ENCODE measurements at regions not wholly inside any gene's neighbourhood (a gene's known extent, or its start where the extent isn't known, plus 50 kb on each side); places are given as distances from the start of the nearest gene placed in this dataset. TPM values are rescaled to one million over a fixed set of nuclear protein-coding genes. Genes with fewer than 3 reads are reported as not detected.

GRCh38 chr12:53887006-53887405 lies 51.6 kb upstream of the HOXC13 start:
- no peaks in the 10 kb centered on the region for H3K9me2 ChIP-seq (replicated peaks; ENCODE audit: insufficient read depth)
- no peak for DNase-seq (ENCODE audit: low spot score)
- H3K79me2 ChIP-seq: no peaks in the 10 kb centered on the region
- H3K27ac ChIP-seq: no peak overlapping the region
- no peaks in the 10 kb centered on the region for H3K4me1 ChIP-seq (ENCODE audit: insufficient read depth)
- H3K4me3 ChIP-seq: no peak overlapping the region
- H4K20me1 ChIP-seq (ENCODE audit: insufficient read depth, poor library complexity, severe bottlenecking): no peaks in the 10 kb centered on the region
- no peak overlapping the region for H3K4me2 ChIP-seq
- H3K9me3 ChIP-seq (ENCODE audit: low read depth): no peaks in the 10 kb centered on the region
- TF ChIP-seq, protein P1, sequence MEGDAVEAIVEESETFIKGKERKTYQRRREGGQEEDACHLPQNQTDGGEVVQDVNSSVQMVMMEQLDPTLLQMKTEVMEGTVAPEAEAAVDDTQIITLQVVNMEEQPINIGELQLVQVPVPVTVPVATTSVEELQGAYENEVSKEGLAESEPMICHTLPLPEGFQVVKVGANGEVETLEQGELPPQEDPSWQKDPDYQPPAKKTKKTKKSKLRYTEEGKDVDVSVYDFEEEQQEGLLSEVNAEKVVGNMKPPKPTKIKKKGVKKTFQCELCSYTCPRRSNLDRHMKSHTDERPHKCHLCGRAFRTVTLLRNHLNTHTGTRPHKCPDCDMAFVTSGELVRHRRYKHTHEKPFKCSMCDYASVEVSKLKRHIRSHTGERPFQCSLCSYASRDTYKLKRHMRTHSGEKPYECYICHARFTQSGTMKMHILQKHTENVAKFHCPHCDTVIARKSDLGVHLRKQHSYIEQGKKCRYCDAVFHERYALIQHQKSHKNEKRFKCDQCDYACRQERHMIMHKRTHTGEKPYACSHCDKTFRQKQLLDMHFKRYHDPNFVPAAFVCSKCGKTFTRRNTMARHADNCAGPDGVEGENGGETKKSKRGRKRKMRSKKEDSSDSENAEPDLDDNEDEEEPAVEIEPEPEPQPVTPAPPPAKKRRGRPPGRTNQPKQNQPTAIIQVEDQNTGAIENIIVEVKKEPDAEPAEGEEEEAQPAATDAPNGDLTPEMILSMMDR (IDR thresholded peaks at IDR 0.05; ENCODE audit: poor library complexity): no peak
- TF ChIP-seq EZH2 (IDR thresholded peaks at IDR 0.05; ENCODE audit: borderline replicate concordance) (no peak), EZH2phosphoT487 (IDR thresholded peaks at IDR 0.05; ENCODE audit: low read depth, severe bottlenecking, unreplicated experiment) (no peak)
- 49% methylated on average over 3 of the region's 3 CpGs for WGBS (ENCODE audit: low lambda C conversion rate, missing lambda C conversion rate)
- no peak overlapping the region for H2AFZ ChIP-seq
- peaks cover 34% of the 10 kb centered on the region for H3K27me3 ChIP-seq
- H3K36me3 ChIP-seq (replicated peaks; ENCODE audit: insufficient read depth, low read depth): no peaks in the 10 kb centered on the region

DNA sequence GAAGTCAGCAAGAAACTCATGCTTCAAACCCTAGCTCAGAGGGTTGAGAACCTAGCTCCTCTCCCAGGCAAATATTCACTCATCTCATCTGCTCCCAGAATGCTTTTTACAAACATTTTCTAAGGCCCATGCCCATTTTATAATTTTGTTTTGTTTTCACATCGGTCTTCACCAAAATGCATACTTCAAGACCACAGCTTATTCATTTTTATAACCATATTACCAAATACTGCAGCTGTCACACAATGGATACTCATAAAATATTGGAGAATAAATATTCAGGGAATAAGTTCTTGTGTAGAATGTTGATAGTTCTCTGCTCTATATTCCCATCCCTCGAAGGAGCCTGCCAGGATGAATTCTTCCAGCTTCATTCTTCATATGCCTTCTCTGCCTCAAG lies 50.8 kb upstream of the HOXC13 start:
- WGBS (ENCODE audit: low lambda C conversion rate, missing lambda C conversion rate): 78% methylated on average over 2 of the region's 2 CpGs
- no peak for DNase-seq (ENCODE audit: low spot score)
- Histone ChIP-seq H3K27me3 (peaks cover 43% of the 10 kb centered on the region), H4K20me1 (ENCODE audit: insufficient read depth, poor library complexity, severe bottlenecking) (no peaks in the 10 kb centered on the region), H3K4me2 (no peak overlapping the region), H3K79me2 (no peaks in the 10 kb centered on the region), H3K4me3 (no peak overlapping the region), H3K36me3 (replicated peaks; ENCODE audit: insufficient read depth, low read depth) (no peaks in the 10 kb centered on the region), H3K9me2 (replicated peaks; ENCODE audit: insufficient read depth) (no peaks in the 10 kb centered on the region), H3K9me3 (ENCODE audit: low read depth) (no peaks in the 10 kb centered on the region), H3K4me1 (ENCODE audit: insufficient read depth) (no peaks in the 10 kb centered on the region), H2AFZ (no peak overlapping the region), H3K27ac (no peak overlapping the region)
- TF ChIP-seq, protein P1 (IDR thresholded peaks at IDR 0.05; ENCODE audit: poor library complexity): no peak
- TF ChIP-seq EZH2 (IDR thresholded peaks at IDR 0.05; ENCODE audit: borderline replicate concordance): no peak
- TF ChIP-seq EZH2phosphoT487 (IDR thresholded peaks at IDR 0.05; ENCODE audit: low read depth, severe bottlenecking, unreplicated experiment): no peak

Small RNAs in the stretch of these regions (small RNA-seq; reads per million reads assigned to genes)
- gene RN7SKP289: not detected
